ENCODE measurements at regions not wholly inside any gene's neighbourhood (a gene's known extent, or its start where the extent isn't known, plus 50 kb on each side); places are given as distances from the start of the nearest gene placed in this dataset.
"Not testable (repeated sequence)": the region's sequence is repeated elsewhere in the genome, so short reads cannot be mapped to it uniquely, and the experiment has no call there.

DNA sequence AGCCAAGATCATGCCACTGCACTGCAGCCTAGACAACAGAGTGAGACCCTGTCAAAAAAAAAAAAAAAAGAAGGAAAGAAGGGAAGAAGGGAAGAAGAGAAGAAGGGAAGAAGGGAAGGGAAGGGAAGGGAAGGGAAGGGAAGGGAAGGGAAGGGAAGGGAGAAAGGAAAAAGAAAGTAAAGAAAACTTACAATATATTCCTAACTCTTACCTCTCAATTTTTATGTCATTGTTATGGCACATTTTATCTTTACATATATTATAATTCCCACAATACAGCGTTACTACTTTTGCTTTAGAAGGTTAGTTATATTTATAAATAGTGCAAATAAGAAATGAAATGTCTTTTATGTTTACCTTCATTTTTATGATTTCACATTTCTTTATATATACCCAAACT is 358.7 kb downstream of the HHIPL2 start:
- TF ChIP-seq POLR2AphosphoS5 (IDR thresholded peaks at IDR 0.05): no peak
- no peak for TF ChIP-seq CTCF (IDR thresholded peaks at IDR 0.05)
- no peak for TF ChIP-seq POLR2A (IDR thresholded peaks at IDR 0.05)
- TF ChIP-seq EP300 (IDR thresholded peaks at IDR 0.05): no peak
- Histone ChIP-seq H3K4me3 (no peak overlapping the region), H3K36me3 (no peaks in the 10 kb centered on the region), H3K9me3 (peaks cover 0 to 2% (median 0%) of the 10 kb centered on the region in 4 donors), H3K4me1 (no peaks in the 10 kb centered on the region), H3K27me3 (no peaks in the 10 kb centered on the region), H3K27ac (no peak overlapping the region)
- WGBS, 2 donors: 73 to 84% methylated on average over 1 of the region's 1 CpG
- intact Hi-C loops (cut with DNase I): no loop called here
- DNase-seq: no peak

- Histone ChIP-seq H3K27ac (no peak overlapping the region), H3K9me3 (peaks cover 0 to 2% (median 0%) of the 10 kb centered on the region in 4 donors), H3K4me3 (no peak overlapping the region), H3K27me3 (no peaks in the 10 kb centered on the region), H3K36me3 (no peaks in the 10 kb centered on the region), H3K4me1 (no peaks in the 10 kb centered on the region)
- intact Hi-C loops (cut with DNase I): no loop called here
- TF ChIP-seq POLR2AphosphoS5 (IDR thresholded peaks at IDR 0.05) (no peak), POLR2A (IDR thresholded peaks at IDR 0.05) (no peak), EP300 (IDR thresholded peaks at IDR 0.05) (no peak), CTCF (IDR thresholded peaks at IDR 0.05) (no peak)
- no peak for DNase-seq
- WGBS, 2 donors: 88 to 89% methylated on average over 6 of the region's 6 CpGs
Observed at GRCh38 chr1:222187566-222188332, 360.2 kb downstream of the HHIPL2 start.

DNA sequence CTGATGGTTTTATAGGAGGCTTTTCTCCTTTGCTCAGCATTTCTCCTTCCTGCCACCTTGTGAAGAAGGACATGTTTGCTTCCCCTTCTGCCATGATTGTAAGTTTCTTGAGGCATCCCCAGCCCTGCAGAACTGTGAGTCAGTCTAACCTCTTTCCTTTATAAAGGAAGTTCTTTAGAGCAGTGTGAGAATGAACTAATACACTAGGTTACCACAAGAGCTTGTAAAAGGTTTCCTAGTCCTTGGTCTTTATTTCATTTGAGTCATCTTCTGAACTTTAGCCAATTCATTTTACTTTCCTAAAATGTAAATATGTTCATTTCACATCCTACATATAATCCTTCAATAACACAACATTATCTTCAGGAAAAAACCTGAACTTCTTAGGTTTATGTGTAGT is 365.3 kb downstream of the HHIPL2 start:
- no peak for TF ChIP-seq POLR2A (IDR thresholded peaks at IDR 0.05)
- TF ChIP-seq CTCF (IDR thresholded peaks at IDR 0.05): no peak
- Histone ChIP-seq H3K4me3 (no peak overlapping the region), H3K27ac (no peak overlapping the region), H3K9me3 (no peaks in the 10 kb centered on the region), H3K36me3 (no peaks in the 10 kb centered on the region), H3K4me1 (no peaks in the 10 kb centered on the region), H3K27me3 (no peaks in the 10 kb centered on the region)
- no peak for DNase-seq
- intact Hi-C loops (cut with DNase I): no loop called here

GRCh38 chr1:222181191-222181590 is 366.7 kb downstream of the HHIPL2 start:
- Histone ChIP-seq H3K4me3 (no peak overlapping the region), H3K9me3 (peaks cover 0 to 4% (median 0%) of the 10 kb centered on the region in 4 donors), H3K4me1 (no peaks in the 10 kb centered on the region), H3K36me3 (no peaks in the 10 kb centered on the region), H3K27me3 (no peaks in the 10 kb centered on the region), H3K27ac (no peak overlapping the region)
- no peak for DNase-seq
- WGBS, 2 donors: 51 to 81% methylated on average over 1 of the region's 1 CpG
- intact Hi-C loops (cut with DNase I): no loop called here
- TF ChIP-seq CTCF (IDR thresholded peaks at IDR 0.05): no peak
- no peak for TF ChIP-seq POLR2AphosphoS5 (IDR thresholded peaks at IDR 0.05)
- TF ChIP-seq EP300 (IDR thresholded peaks at IDR 0.05): no peak
- no peak for TF ChIP-seq POLR2A (IDR thresholded peaks at IDR 0.05)

DNA sequence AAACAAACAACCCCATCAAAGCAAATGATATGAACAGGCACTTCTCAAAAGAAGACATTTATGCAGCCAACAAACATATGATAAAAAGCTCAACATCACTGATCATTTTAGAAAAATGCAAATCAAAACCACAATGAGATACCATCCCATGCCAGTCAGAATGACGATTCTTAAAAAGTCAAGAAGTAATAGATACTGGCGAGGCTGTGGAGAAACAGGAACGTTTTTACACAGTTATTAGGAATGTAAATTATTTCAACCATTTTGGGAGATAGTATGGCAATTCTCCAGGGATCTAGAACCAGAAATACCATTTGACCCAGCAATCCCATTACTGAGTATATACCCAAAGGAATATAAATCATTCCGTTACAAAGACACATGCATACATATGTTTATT is 370.4 kb downstream of the HHIPL2 start:
- not testable (repeated sequence) for DNase-seq, H3K36me3 ChIP-seq, H3K4me1 ChIP-seq, H3K27me3 ChIP-seq, H3K27ac ChIP-seq, H3K4me3 ChIP-seq, H3K9me3 ChIP-seq
- intact Hi-C loops (cut with DNase I): loop anchor here (10.0 kb wide), 1 partner anchor 633 kb away; no protein-coding TSS in a partner anchor
- WGBS, 2 donors: 79 to 87% methylated on average over 4 of the region's 4 CpGs

Measured in sigmoid colon (tissue), 6 donors.